Hepatic stellate cell (primary cell): ENCODE measurements at regions not wholly inside any gene's neighbourhood (a gene's known extent, or its start where the extent isn't known, plus 50 kb on each side); places are given as distances from the start of the nearest gene placed in this dataset.
A peak's percentile ranks its signal among the peaks of the same experiment; 100 is the strongest.

Source experiments
- DNase-seq: peaks from one replicate; pipeline ENCODE4 v3.0.0; 2011; ENCODE audit warnings: low spot score

GRCh38 chr12:77299001-77299400 lies 233.6 kb upstream of the E2F7 start:
- DNase-seq = no peak

- DNase-seq = peak; percentile 24
Observed at GRCh38 chr12:77294016-77294415, 228.6 kb upstream of the E2F7 start.

GRCh38 chr12:77274926-77275325 lies 209.6 kb upstream of the E2F7 start:
- no peak for DNase-seq

- DNase-seq = no peak
Observed at GRCh38 chr12:77273898-77274297, 208.5 kb upstream of the E2F7 start.

- DNase-seq = no peak
Observed at GRCh38 chr12:77256956-77257355, 191.6 kb upstream of the E2F7 start.

- no peak for DNase-seq
Observed at GRCh38 chr12:77253321-77253720, 188.0 kb upstream of the E2F7 start.

GRCh38 chr12:77251799-77252198 lies 186.4 kb upstream of the E2F7 start:
- no peak for DNase-seq

- DNase-seq = no peak
Observed at GRCh38 chr12:77249892-77250291, 184.5 kb upstream of the E2F7 start.

GRCh38 chr12:77248036-77248435 lies 182.7 kb upstream of the E2F7 start:
- no peak for DNase-seq

- DNase-seq = no peak
Observed at GRCh38 chr12:77247542-77247941, 182.2 kb upstream of the E2F7 start.

- DNase-seq = no peak
Observed at GRCh38 chr12:77243345-77243744, 178.0 kb upstream of the E2F7 start.

GRCh38 chr12:77239617-77240016 lies 174.2 kb upstream of the E2F7 start:
- no peak for DNase-seq

GRCh38 chr12:77238335-77238734 lies 173.0 kb upstream of the E2F7 start:
- DNase-seq = no peak

- DNase-seq = no peak
Observed at GRCh38 chr12:77237896-77238295, 172.5 kb upstream of the E2F7 start.

GRCh38 chr12:77236066-77236465 lies 170.7 kb upstream of the E2F7 start:
- DNase-seq = no peak

GRCh38 chr12:77232045-77232444 lies 166.7 kb upstream of the E2F7 start:
- no peak for DNase-seq

- DNase-seq = no peak
Observed at GRCh38 chr12:77231501-77231918, 166.1 kb upstream of the E2F7 start.

- no peak for DNase-seq
Observed at GRCh38 chr12:77229640-77230442, 164.5 kb upstream of the E2F7 start.

GRCh38 chr12:77228376-77228775 lies 163.0 kb upstream of the E2F7 start:
- DNase-seq = no peak

- no peak for DNase-seq
Observed at GRCh38 chr12:77226368-77226767, 161.0 kb upstream of the E2F7 start.

GRCh38 chr12:77225373-77225772 lies 160.0 kb upstream of the E2F7 start:
- DNase-seq = no peak

- no peak for DNase-seq
Observed at GRCh38 chr12:77224346-77224745, 159.0 kb upstream of the E2F7 start.

- no peak for DNase-seq
Observed at GRCh38 chr12:77222336-77222735, 157.0 kb upstream of the E2F7 start.

GRCh38 chr12:77220586-77220985 lies 155.2 kb upstream of the E2F7 start:
- no peak for DNase-seq
